ENCODE measurements at regions not wholly inside any gene's neighbourhood (a gene's known extent, or its start where the extent isn't known, plus 50 kb on each side); places are given as distances from the start of the nearest gene placed in this dataset.
"Not testable (repeated sequence)": the region's sequence is repeated elsewhere in the genome, so short reads cannot be mapped to it uniquely, and the experiment has no call there.

- H2AFZ ChIP-seq; H3F3A ChIP-seq (replicated peaks; ENCODE audit: low read depth); H3K4me1 Mint-ChIP-seq; DNase-seq (ENCODE audit: low spot score); H3K27ac Mint-ChIP-seq; H3K4me3 ChIP-seq; H3K9me2 ChIP-seq (ENCODE audit: insufficient read depth); H3K4me2 ChIP-seq; ATAC-seq; H3K27me3 Mint-ChIP-seq (ENCODE audit: insufficient read depth, low read depth, poor library complexity); H3K4me1 ChIP-seq (ENCODE audit: insufficient read depth); H3K27me3 ChIP-seq (ENCODE audit: insufficient read depth); H4K20me1 ChIP-seq (replicated peaks; ENCODE audit: insufficient read depth); H3K79me2 ChIP-seq (replicated peaks; ENCODE audit: insufficient read depth); H3K4me3 Mint-ChIP-seq; H3K27ac ChIP-seq (ENCODE audit: low read depth); H3K36me3 ChIP-seq (ENCODE audit: insufficient read depth): not testable (repeated sequence)
- Mint-ChIP-seq H3K36me3 (ENCODE audit: low read depth) (peaks cover 45% of the 10 kb centered on the region), H3K9me3 (peaks cover 94% of the 10 kb centered on the region)
Observed at GRCh38 chr10:37718060-37718459, 139.3 kb downstream of the ZNF248 start.

- ATAC-seq: no peak
Observed at GRCh38 chr10:37713642-37714041, 143.8 kb downstream of the ZNF248 start.

More at GRCh38 chr10:37713642-37714041, 143.8 kb downstream of the ZNF248 start:
- no peak overlapping the region for H3K27ac Mint-ChIP-seq
- no peak for TF ChIP-seq EZH2phosphoT487 (IDR thresholded peaks at IDR 0.05; ENCODE audit: unreplicated experiment)
- no peak for TF ChIP-seq STAT1 (IDR thresholded peaks at IDR 0.05; ENCODE audit: unreplicated experiment)
- TF ChIP-seq ZNF331 (CRISPR knock-in tag; IDR thresholded peaks at IDR 0.05; ENCODE audit: low read depth): no peak
- TF ChIP-seq ZNF462 (CRISPR knock-in tag; IDR thresholded peaks at IDR 0.05): no peak
- no peak for TF ChIP-seq REST (IDR thresholded peaks at IDR 0.05; ENCODE audit: unreplicated experiment)
- no peak for TF ChIP-seq EZH2 (IDR thresholded peaks at IDR 0.05; ENCODE audit: low read depth, unreplicated experiment)
- no peaks in the 10 kb centered on the region for H3K27me3 Mint-ChIP-seq (ENCODE audit: insufficient read depth, low read depth, poor library complexity)
- H3K9me3 Mint-ChIP-seq: peaks cover 99% of the 10 kb centered on the region
- DNase-seq (ENCODE audit: low spot score): no peak
- Histone ChIP-seq H3K4me1 (ENCODE audit: insufficient read depth) (no peaks in the 10 kb centered on the region), H3K27me3 (ENCODE audit: insufficient read depth) (no peaks in the 10 kb centered on the region), H3K4me2 (no peak overlapping the region), H3K9me2 (ENCODE audit: insufficient read depth) (no peaks in the 10 kb centered on the region), H3F3A (replicated peaks; ENCODE audit: low read depth) (no peaks in the 10 kb centered on the region), H3K4me3 (no peak overlapping the region), H3K79me2 (replicated peaks; ENCODE audit: insufficient read depth) (no peaks in the 10 kb centered on the region), H3K27ac (ENCODE audit: low read depth) (no peak overlapping the region), H4K20me1 (replicated peaks; ENCODE audit: insufficient read depth) (no peaks in the 10 kb centered on the region), H3K36me3 (ENCODE audit: insufficient read depth) (no peaks in the 10 kb centered on the region), H2AFZ (no peak overlapping the region)
- no peaks in the 10 kb centered on the region for H3K4me1 Mint-ChIP-seq
- no peak overlapping the region for H3K4me3 Mint-ChIP-seq
- H3K36me3 Mint-ChIP-seq (ENCODE audit: low read depth): peaks cover 31% of the 10 kb centered on the region; the same call in 2 of the 3 replicates
